A549 (cell line): ENCODE measurements at regions not wholly inside any gene's neighbourhood (a gene's known extent, or its start where the extent isn't known, plus 50 kb on each side); places are given as distances from the start of the nearest gene placed in this dataset.

Experiments
- MAX ChIP-seq: IDR thresholded peaks from 2 replicates; pipeline ENCODE4 v1.6.1; 2012
- POLR2A ChIP-seq: IDR thresholded peaks from 2 replicates; pipeline ENCODE4 v1.6.1; 2012; ENCODE audit warnings: mild to moderate bottlenecking, low read length
- REST ChIP-seq: fragments of 200-600 bp; sonication (generic); IDR thresholded peaks from 2 replicates; pipeline ENCODE4 v1.6.1; 2016; ENCODE audit warnings: antibody characterized with exemption, mild to moderate bottlenecking, moderate library complexity

DNA sequence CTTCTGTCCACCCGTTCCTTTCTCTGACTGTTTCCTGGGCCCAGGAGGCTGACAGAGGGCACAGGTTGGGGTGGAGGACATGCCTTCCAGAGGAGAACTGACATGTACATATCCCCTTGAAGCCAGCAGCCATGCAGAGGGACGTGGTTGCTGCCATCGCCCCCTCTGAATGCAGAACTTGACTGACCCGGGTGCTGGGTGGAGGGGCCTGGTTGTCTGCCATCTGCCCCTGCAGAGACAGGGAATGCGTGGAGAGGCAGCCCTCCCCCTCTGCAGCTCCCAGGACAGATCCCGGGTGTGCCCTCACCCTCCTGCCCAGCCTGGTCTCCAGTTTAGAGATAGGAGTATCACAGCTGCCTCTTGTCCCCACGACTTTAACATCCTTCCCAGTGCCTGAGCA lies 383.0 kb upstream of the B3GAT1 start:
- TF ChIP-seq MAX (no peak), REST (no peak), POLR2A (no peak)
